GM10266 (cell line): ENCODE measurements at regions not wholly inside any gene's neighbourhood (a gene's known extent, or its start where the extent isn't known, plus 50 kb on each side); places are given as distances from the start of the nearest gene placed in this dataset.

Source experiments
- DNase-seq: peaks from one replicate; pipeline ENCODE4 v3.0.0; 2012; ENCODE audit errors: extremely low spot score
- CTCF ChIP-seq: IDR thresholded peaks from 2 replicates; pipeline ENCODE4 v1.5.1; 2012; ENCODE audit warnings: mild to moderate bottlenecking, low read depth; ENCODE audit not compliant: control insufficient read depth, insufficient read depth; ENCODE audit errors: missing control alignments

GRCh38 chr12:61647566-61647965 is 612.6 kb upstream of the USP15 start:
- no peak for TF ChIP-seq CTCF

GRCh38 chr12:61652265-61652664 is 607.9 kb upstream of the USP15 start:
- no peak for TF ChIP-seq CTCF
- no peak for DNase-seq

More at GRCh38 chr12:61647566-61647965, 612.6 kb upstream of the USP15 start:
- DNase-seq, result no peak

- DNase-seq, result no peak
- TF ChIP-seq CTCF, result no peak
Observed at GRCh38 chr12:61654698-61655097, 605.5 kb upstream of the USP15 start.

GRCh38 chr12:61655241-61655640 is 605.0 kb upstream of the USP15 start:
- TF ChIP-seq CTCF, result no peak
- DNase-seq, result no peak

GRCh38 chr12:61667676-61668075 is 592.5 kb upstream of the USP15 start:
- no peak for TF ChIP-seq CTCF
- no peak for DNase-seq

- no peak for DNase-seq
- no peak for TF ChIP-seq CTCF
Observed at GRCh38 chr12:61676520-61676919, 583.7 kb upstream of the USP15 start.

- no peak for TF ChIP-seq CTCF
- DNase-seq, result no peak
Observed at GRCh38 chr12:61687407-61687806, 572.8 kb upstream of the USP15 start.

- DNase-seq, result no peak
- TF ChIP-seq CTCF, result no peak
Observed at GRCh38 chr12:61694214-61694613, 566.0 kb upstream of the USP15 start.
